IPS-18c (cell line): ENCODE measurements at regions not wholly inside any gene's neighbourhood (a gene's known extent, or its start where the extent isn't known, plus 50 kb on each side); places are given as distances from the start of the nearest gene placed in this dataset.

ENCODE experiments used
- H3K4me3 ChIP-seq: 2 replicates; pipeline ENCODE4 v1.7.0; 2013; ENCODE audit warnings: low read depth, mild to moderate bottlenecking, low read length, moderate library complexity; ENCODE audit not compliant: insufficient read depth
- H3K9me3 ChIP-seq: one replicate; pipeline ENCODE4 v1.6.1; 2013; ENCODE audit warnings: mild to moderate bottlenecking, low read length, moderate library complexity; ENCODE audit not compliant: control insufficient read depth, insufficient read depth

GRCh38 chr9:89764217-89764616, 159.4 kb downstream of the GADD45G start:
- Histone ChIP-seq H3K4me3 (no peak overlapping the region), H3K9me3 (no peaks in the 10 kb centered on the region)

GRCh38 chr9:89765211-89765946, 160.6 kb downstream of the GADD45G start:
- no peaks in the 10 kb centered on the region for H3K9me3 ChIP-seq
- no peak overlapping the region for H3K4me3 ChIP-seq

- Histone ChIP-seq H3K9me3 (no peaks in the 10 kb centered on the region), H3K4me3 (no peak overlapping the region)
These were observed 162.2 kb downstream of the GADD45G start for GRCh38 chr9:89766991-89767390.

- no peak overlapping the region for H3K4me3 ChIP-seq
These were observed 163.2 kb downstream of the GADD45G start for GRCh38 chr9:89768051-89768450.

GRCh38 chr9:89768650-89769071, 163.8 kb downstream of the GADD45G start:
- no peaks in the 10 kb centered on the region for H3K9me3 ChIP-seq
- no peak overlapping the region for H3K4me3 ChIP-seq

More at GRCh38 chr9:89768051-89768450, 163.2 kb downstream of the GADD45G start:
- no peaks in the 10 kb centered on the region for H3K9me3 ChIP-seq

- no peak overlapping the region for H3K4me3 ChIP-seq
These were observed 165.8 kb downstream of the GADD45G start for GRCh38 chr9:89770531-89771174.

GRCh38 chr9:89771205-89771604, 166.4 kb downstream of the GADD45G start:
- H3K4me3 ChIP-seq: no peak overlapping the region
- no peaks in the 10 kb centered on the region for H3K9me3 ChIP-seq

More at GRCh38 chr9:89770531-89771174, 165.8 kb downstream of the GADD45G start:
- H3K9me3 ChIP-seq: no peaks in the 10 kb centered on the region

GRCh38 chr9:89773170-89773569, 168.4 kb downstream of the GADD45G start:
- Histone ChIP-seq H3K9me3 (no peaks in the 10 kb centered on the region), H3K4me3 (no peak overlapping the region)

- Histone ChIP-seq H3K9me3 (no peaks in the 10 kb centered on the region), H3K4me3 (no peak overlapping the region)
These were observed 170.1 kb downstream of the GADD45G start for GRCh38 chr9:89774858-89775370.

GRCh38 chr9:89775641-89776040, 170.8 kb downstream of the GADD45G start:
- Histone ChIP-seq H3K9me3 (no peaks in the 10 kb centered on the region), H3K4me3 (no peak overlapping the region)

- no peak overlapping the region for H3K4me3 ChIP-seq
These were observed 172.1 kb downstream of the GADD45G start for GRCh38 chr9:89776795-89777525.

GRCh38 chr9:89777544-89777943, 172.7 kb downstream of the GADD45G start:
- H3K9me3 ChIP-seq: no peaks in the 10 kb centered on the region
- H3K4me3 ChIP-seq: no peak overlapping the region

More at GRCh38 chr9:89776795-89777525, 172.1 kb downstream of the GADD45G start:
- no peaks in the 10 kb centered on the region for H3K9me3 ChIP-seq

GRCh38 chr9:89778100-89779090, 173.6 kb downstream of the GADD45G start:
- no peak overlapping the region for H3K4me3 ChIP-seq
- no peaks in the 10 kb centered on the region for H3K9me3 ChIP-seq

GRCh38 chr9:89779405-89780203, 174.8 kb downstream of the GADD45G start:
- H3K9me3 ChIP-seq: no peaks in the 10 kb centered on the region

GRCh38 chr9:89780959-89781358, 176.1 kb downstream of the GADD45G start:
- Histone ChIP-seq H3K9me3 (no peaks in the 10 kb centered on the region), H3K4me3 (no peak overlapping the region)

More at GRCh38 chr9:89779405-89780203, 174.8 kb downstream of the GADD45G start:
- no peak overlapping the region for H3K4me3 ChIP-seq
